ENCODE measurements at regions not wholly inside any gene's neighbourhood (a gene's known extent, or its start where the extent isn't known, plus 50 kb on each side); places are given as distances from the start of the nearest gene placed in this dataset.

GRCh38 chr4:1564535-1565375 is 119.4 kb downstream of the FAM53A start:
- no peak for TF ChIP-seq CTCF (IDR thresholded peaks at IDR 0.05)
- no peak for TF ChIP-seq POLR2A (IDR thresholded peaks at IDR 0.05)

All from transverse colon (tissue), 3 donors.